ENCODE measurements at regions not wholly inside any gene's neighbourhood (a gene's known extent, or its start where the extent isn't known, plus 50 kb on each side); places are given as distances from the start of the nearest gene placed in this dataset.

- no peak for DNase-seq
Measured at GRCh38 chr3:187931770-187932278, 186.6 kb upstream of the BCL6 start.

GRCh38 chr3:187932530-187932929 is 187.3 kb upstream of the BCL6 start:
- no peak for DNase-seq

- no peak for DNase-seq
Measured at GRCh38 chr3:187935623-187936156, 190.4 kb upstream of the BCL6 start.

GRCh38 chr3:187936676-187937075 is 191.4 kb upstream of the BCL6 start:
- no peak for DNase-seq

- no peak for DNase-seq
Measured at GRCh38 chr3:187939891-187940290, 194.6 kb upstream of the BCL6 start.

- DNase-seq, result no peak
Measured at GRCh38 chr3:187941135-187941847, 196.0 kb upstream of the BCL6 start.

- DNase-seq, result no peak
Measured at GRCh38 chr3:187941848-187942194, 196.6 kb upstream of the BCL6 start.

GRCh38 chr3:187942658-187943241 is 197.5 kb upstream of the BCL6 start:
- no peak for DNase-seq

GRCh38 chr3:187943677-187944389 is 198.6 kb upstream of the BCL6 start:
- DNase-seq, result no peak

- DNase-seq, result no peak
Measured at GRCh38 chr3:187944390-187945179, 199.3 kb upstream of the BCL6 start.

GRCh38 chr3:187945374-187945773 is 200.1 kb upstream of the BCL6 start:
- no peak for DNase-seq

GRCh38 chr3:187946163-187946691 is 201.0 kb upstream of the BCL6 start:
- DNase-seq, result no peak

- DNase-seq, result no peak
Measured at GRCh38 chr3:187946981-187947380, 201.7 kb upstream of the BCL6 start.

GRCh38 chr3:187947927-187948682 is 202.8 kb upstream of the BCL6 start:
- DNase-seq, result no peak

GRCh38 chr3:187949093-187949820 is 204.0 kb upstream of the BCL6 start:
- no peak for DNase-seq

- no peak for DNase-seq
Measured at GRCh38 chr3:187950671-187951070, 203.3 kb upstream of the LPP start.

GRCh38 chr3:187951452-187952190 is 202.3 kb upstream of the LPP start:
- no peak for DNase-seq

- no peak for DNase-seq
Measured at GRCh38 chr3:187952849-187953248, 201.1 kb upstream of the LPP start.

GRCh38 chr3:187954516-187954872 is 199.5 kb upstream of the LPP start:
- DNase-seq, result no peak

- peak; percentile 50 for DNase-seq
Measured at GRCh38 chr3:187954873-187955586, 198.9 kb upstream of the LPP start.

All from GOT3 (cell line).